ENCODE measurements at regions not wholly inside any gene's neighbourhood (a gene's known extent, or its start where the extent isn't known, plus 50 kb on each side); places are given as distances from the start of the nearest gene placed in this dataset.

- ChIA-PET CTCF (no interaction called here), POLR2A (interaction anchor here (0.5 kb wide), 1 partner anchor 28 kb away, joined by 4 read pairs; no protein-coding TSS in a partner anchor)
- TF ChIP-seq, protein P1, sequence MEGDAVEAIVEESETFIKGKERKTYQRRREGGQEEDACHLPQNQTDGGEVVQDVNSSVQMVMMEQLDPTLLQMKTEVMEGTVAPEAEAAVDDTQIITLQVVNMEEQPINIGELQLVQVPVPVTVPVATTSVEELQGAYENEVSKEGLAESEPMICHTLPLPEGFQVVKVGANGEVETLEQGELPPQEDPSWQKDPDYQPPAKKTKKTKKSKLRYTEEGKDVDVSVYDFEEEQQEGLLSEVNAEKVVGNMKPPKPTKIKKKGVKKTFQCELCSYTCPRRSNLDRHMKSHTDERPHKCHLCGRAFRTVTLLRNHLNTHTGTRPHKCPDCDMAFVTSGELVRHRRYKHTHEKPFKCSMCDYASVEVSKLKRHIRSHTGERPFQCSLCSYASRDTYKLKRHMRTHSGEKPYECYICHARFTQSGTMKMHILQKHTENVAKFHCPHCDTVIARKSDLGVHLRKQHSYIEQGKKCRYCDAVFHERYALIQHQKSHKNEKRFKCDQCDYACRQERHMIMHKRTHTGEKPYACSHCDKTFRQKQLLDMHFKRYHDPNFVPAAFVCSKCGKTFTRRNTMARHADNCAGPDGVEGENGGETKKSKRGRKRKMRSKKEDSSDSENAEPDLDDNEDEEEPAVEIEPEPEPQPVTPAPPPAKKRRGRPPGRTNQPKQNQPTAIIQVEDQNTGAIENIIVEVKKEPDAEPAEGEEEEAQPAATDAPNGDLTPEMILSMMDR (IDR thresholded peaks at IDR 0.05; ENCODE audit: insufficient read depth, low read depth, low read length), result no peak
- DNase-seq (ENCODE audit: low read depth), result peak; percentile 20
- Histone ChIP-seq H3K4me3 (ENCODE audit: low read depth, low read length) (no peak overlapping the region), H3K36me3 (ENCODE audit: control insufficient read depth, insufficient read depth, low read length) (no peaks in the 10 kb centered on the region), H3K27me3 (ENCODE audit: control insufficient read depth, insufficient read depth, low read length) (no peaks in the 10 kb centered on the region)
These were observed 410.8 kb upstream of the MEF2C start for GRCh38 chr5:89293810-89294209.

DNA sequence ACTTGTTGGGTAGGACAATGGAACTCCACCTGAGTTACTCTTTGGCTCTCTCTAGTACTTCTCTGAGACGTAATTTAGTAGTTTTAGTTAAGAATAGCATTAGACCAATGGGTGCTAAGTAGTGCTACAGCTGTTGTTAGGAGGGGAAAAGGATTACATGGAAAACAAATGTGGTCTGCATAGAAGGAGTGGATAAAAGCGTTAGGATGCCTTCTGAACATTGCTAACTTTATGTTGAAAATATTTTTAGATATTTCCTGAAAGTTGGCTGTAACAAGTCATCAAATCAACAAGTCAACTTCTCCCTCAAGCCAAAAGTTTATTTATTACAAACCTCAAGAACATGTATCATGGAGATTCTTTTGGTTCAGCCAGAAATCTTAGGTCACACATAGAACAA is 409.5 kb upstream of the MEF2C start:
- TF ChIP-seq, protein P1 (IDR thresholded peaks at IDR 0.05; ENCODE audit: insufficient read depth, low read depth, low read length), result no peak
- POLR2A ChIA-PET, result no interaction called here

DNA sequence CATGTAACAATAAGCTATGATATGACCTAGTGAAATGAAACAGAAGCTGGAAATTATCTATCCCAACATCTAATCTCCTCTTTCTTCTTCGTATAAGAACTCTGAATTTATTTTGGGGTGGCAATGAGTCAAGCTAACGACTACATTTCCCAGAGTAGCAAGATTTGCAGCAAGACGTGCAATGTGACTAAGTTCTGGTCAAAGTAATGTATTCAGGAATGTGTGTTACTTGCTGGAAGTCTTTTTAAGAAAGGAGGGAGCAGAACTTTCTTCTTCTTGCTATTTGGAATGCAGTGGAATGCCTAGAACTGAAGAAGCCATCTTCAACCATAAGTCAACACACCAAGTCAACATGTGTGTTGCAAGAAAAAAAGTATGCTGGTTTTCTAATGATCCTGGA is 406.6 kb upstream of the MEF2C start:
- ChIA-PET POLR2A (no interaction called here), CTCF (no interaction called here)
- no peak for DNase-seq (ENCODE audit: low read depth)
- Histone ChIP-seq H3K27me3 (ENCODE audit: control insufficient read depth, insufficient read depth, low read length) (no peaks in the 10 kb centered on the region), H3K36me3 (ENCODE audit: control insufficient read depth, insufficient read depth, low read length) (no peaks in the 10 kb centered on the region), H3K4me3 (ENCODE audit: low read depth, low read length) (no peak overlapping the region)
- TF ChIP-seq, protein P1 (IDR thresholded peaks at IDR 0.05; ENCODE audit: insufficient read depth, low read depth, low read length), result no peak

More for the DNA sequence above, 409.5 kb upstream of the MEF2C start:
- Histone ChIP-seq H3K27me3 (ENCODE audit: control insufficient read depth, insufficient read depth, low read length) (no peaks in the 10 kb centered on the region), H3K4me3 (ENCODE audit: low read depth, low read length) (no peak overlapping the region), H3K36me3 (ENCODE audit: control insufficient read depth, insufficient read depth, low read length) (no peaks in the 10 kb centered on the region)
- CTCF ChIA-PET, result no interaction called here
- DNase-seq (ENCODE audit: low read depth), result no peak

DNA sequence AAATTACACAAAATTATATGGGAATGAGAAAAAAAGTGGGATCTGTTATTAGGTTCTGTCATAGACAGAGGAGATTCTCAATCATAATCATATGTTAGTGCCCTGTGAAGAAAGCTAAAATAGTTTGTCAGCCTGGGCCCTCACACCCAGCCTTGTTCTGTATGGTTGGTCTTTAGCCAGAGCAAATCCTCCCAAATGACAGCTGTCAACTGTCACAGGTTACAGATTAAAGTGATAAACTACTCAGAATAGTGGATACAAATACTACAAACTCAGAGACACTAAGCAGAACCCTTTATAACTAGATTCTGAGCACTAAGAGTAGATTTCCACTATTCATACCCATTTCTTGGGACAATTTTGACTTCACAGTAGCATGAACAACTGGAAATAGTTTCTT is 405.0 kb upstream of the MEF2C start:
- CTCF ChIA-PET, result no interaction called here
- Histone ChIP-seq H3K27me3 (ENCODE audit: control insufficient read depth, insufficient read depth, low read length) (no peaks in the 10 kb centered on the region), H3K4me3 (ENCODE audit: low read depth, low read length) (no peak overlapping the region)

DNA sequence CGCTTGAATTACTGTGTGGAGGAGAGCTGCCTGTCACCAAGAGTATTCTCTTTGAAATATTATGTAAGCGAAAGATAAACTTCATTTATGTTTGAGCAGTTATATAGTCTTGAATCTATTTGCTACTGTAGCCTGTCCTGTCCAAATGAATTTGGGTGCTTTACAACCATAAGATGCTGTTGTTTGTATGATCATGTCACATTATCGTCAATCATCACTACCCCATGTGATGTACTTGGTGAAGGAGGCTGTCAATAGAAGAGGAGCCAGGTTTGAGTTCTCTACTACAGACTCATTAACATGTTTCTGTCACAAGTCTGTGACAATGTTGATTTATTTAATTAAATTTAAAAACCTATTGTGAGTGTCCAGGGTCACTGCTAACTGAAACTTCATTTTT is 403.3 kb upstream of the MEF2C start:
- H3K4me3 ChIP-seq (ENCODE audit: low read depth, low read length), result no peak overlapping the region
- no peak for DNase-seq (ENCODE audit: low read depth)
- H3K27me3 ChIP-seq (ENCODE audit: control insufficient read depth, insufficient read depth, low read length), result no peaks in the 10 kb centered on the region
- TF ChIP-seq, protein P1 (IDR thresholded peaks at IDR 0.05; ENCODE audit: insufficient read depth, low read depth, low read length), result no peak
- CTCF ChIA-PET, result no interaction called here
- POLR2A ChIA-PET, result no interaction called here
- H3K36me3 ChIP-seq (ENCODE audit: control insufficient read depth, insufficient read depth, low read length), result no peaks in the 10 kb centered on the region

More for the DNA sequence above, 405.0 kb upstream of the MEF2C start:
- no peaks in the 10 kb centered on the region for H3K36me3 ChIP-seq (ENCODE audit: control insufficient read depth, insufficient read depth, low read length)
- DNase-seq (ENCODE audit: low read depth), result no peak
- POLR2A ChIA-PET, result no interaction called here
- TF ChIP-seq, protein P1 (IDR thresholded peaks at IDR 0.05; ENCODE audit: insufficient read depth, low read depth, low read length), result no peak

Measured in BJ (cell line).